ENCODE measurements at regions not wholly inside any gene's neighbourhood (a gene's known extent, or its start where the extent isn't known, plus 50 kb on each side); places are given as distances from the start of the nearest gene placed in this dataset.

GRCh38 chr1:96519851-96520578 lies 201.6 kb upstream of the PTBP2 start:
- no peak for TF ChIP-seq CTCF (IDR thresholded peaks at IDR 0.05; ENCODE audit: control extremely low read depth in 1 of 3, insufficient read depth in 1 of 3, low read depth in 1 of 3, low read length in 3 of 3)
- TF ChIP-seq POLR2A (IDR thresholded peaks at IDR 0.05; ENCODE audit: control extremely low read depth in 1 of 2, low read depth in 2 of 2, low read length in 2 of 2) = no peak

All from H1 (cell line).